AG09309 (cell line): ENCODE measurements at regions not wholly inside any gene's neighbourhood (a gene's known extent, or its start where the extent isn't known, plus 50 kb on each side); places are given as distances from the start of the nearest gene placed in this dataset.
A peak's percentile ranks its signal among the peaks of the same experiment; 100 is the strongest.

Experiments used
- DNase-seq: peaks from one replicate; pipeline ENCODE4 v3.0.0-alpha.2; 2010; ENCODE audit warnings: low read depth
- H3K4me3 ChIP-seq: 2 replicates; pipeline ENCODE4 v1.5.1; 2011; ENCODE audit warnings: mild to moderate bottlenecking, low read depth, low read length, moderate library complexity; ENCODE audit not compliant: control insufficient read depth
- CTCF ChIP-seq: IDR thresholded peaks from 2 replicates; pipeline ENCODE4 v1.5.1; 2011; ENCODE audit warnings: mild to moderate bottlenecking, low read depth, low read length, inconsistent platforms; ENCODE audit not compliant: insufficient read depth, control insufficient read depth; ENCODE audit errors: missing control alignments

- TF ChIP-seq CTCF: no peak
- DNase-seq: no peak
- H3K4me3 ChIP-seq: no peak overlapping the region
Measured at GRCh38 chr5:34535433-34535832, 120.7 kb upstream of the RAI14 start.

GRCh38 chr5:34535944-34536623 lies 120.0 kb upstream of the RAI14 start:
- H3K4me3 ChIP-seq: no peak overlapping the region
- no peak for DNase-seq
- no peak for TF ChIP-seq CTCF

GRCh38 chr5:34536699-34537098 lies 119.4 kb upstream of the RAI14 start:
- no peak for TF ChIP-seq CTCF
- DNase-seq: no peak
- no peak overlapping the region for H3K4me3 ChIP-seq

- peak; percentile 6 for TF ChIP-seq CTCF
- no peak overlapping the region for H3K4me3 ChIP-seq
- no peak for DNase-seq
Measured at GRCh38 chr5:34538026-34538672, 118.0 kb upstream of the RAI14 start.

- DNase-seq: no peak
- no peak for TF ChIP-seq CTCF
- H3K4me3 ChIP-seq: no peak overlapping the region
Measured at GRCh38 chr5:34539183-34539582, 116.9 kb upstream of the RAI14 start.

- no peak overlapping the region for H3K4me3 ChIP-seq
- no peak for DNase-seq
- TF ChIP-seq CTCF: no peak
Measured at GRCh38 chr5:34541067-34541466, 115.1 kb upstream of the RAI14 start.

- H3K4me3 ChIP-seq: no peak overlapping the region
- TF ChIP-seq CTCF: no peak
- no peak for DNase-seq
Measured at GRCh38 chr5:34542818-34543217, 113.3 kb upstream of the RAI14 start.
